ENCODE measurements at regions not wholly inside any gene's neighbourhood (a gene's known extent, or its start where the extent isn't known, plus 50 kb on each side); places are given as distances from the start of the nearest gene placed in this dataset.

GRCh38 chr7:117961235-117961634 is 88.0 kb upstream of the CTTNBP2 start:
- TF ChIP-seq POLR2A (IDR thresholded peaks at IDR 0.05; ENCODE audit: low read depth, low read length) = no peak
- no peak for FAIRE-seq
- DNase-seq (ENCODE audit: insufficient read length, low spot score) = no peak

DNA sequence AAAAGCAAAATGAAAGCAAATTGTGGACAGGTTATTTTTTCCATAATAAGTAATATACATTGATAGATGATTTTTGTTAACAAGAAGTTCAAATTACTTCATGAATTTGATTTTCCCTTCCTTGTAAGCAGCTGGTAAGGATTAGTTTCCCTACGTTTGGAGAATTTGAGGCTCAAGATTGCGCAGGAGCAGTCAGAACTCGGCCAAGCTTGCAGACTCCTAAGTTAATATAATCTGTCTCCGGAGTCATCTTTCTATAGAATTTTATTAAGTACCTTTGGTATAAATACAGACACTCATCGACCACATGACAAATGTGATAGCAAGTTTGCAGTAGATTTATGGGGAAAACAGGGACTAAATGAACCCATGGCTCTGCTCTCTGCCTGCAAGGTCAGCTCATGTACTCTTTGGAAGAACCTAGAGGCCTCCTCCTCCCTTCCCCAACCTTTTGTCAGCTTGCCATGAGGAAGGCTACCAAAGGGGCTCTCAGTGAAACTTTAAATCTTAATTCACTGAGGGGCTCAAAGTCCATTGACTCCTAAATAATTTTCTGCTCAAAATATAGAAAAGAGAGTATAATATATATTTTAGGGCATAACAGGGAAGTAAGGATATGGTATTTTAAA is 89.2 kb upstream of the CTTNBP2 start:
- DNase-seq (ENCODE audit: insufficient read length, low spot score) (no peak), FAIRE-seq (no peak)
- no peak for TF ChIP-seq POLR2A (IDR thresholded peaks at IDR 0.05; ENCODE audit: low read depth, low read length)

DNA sequence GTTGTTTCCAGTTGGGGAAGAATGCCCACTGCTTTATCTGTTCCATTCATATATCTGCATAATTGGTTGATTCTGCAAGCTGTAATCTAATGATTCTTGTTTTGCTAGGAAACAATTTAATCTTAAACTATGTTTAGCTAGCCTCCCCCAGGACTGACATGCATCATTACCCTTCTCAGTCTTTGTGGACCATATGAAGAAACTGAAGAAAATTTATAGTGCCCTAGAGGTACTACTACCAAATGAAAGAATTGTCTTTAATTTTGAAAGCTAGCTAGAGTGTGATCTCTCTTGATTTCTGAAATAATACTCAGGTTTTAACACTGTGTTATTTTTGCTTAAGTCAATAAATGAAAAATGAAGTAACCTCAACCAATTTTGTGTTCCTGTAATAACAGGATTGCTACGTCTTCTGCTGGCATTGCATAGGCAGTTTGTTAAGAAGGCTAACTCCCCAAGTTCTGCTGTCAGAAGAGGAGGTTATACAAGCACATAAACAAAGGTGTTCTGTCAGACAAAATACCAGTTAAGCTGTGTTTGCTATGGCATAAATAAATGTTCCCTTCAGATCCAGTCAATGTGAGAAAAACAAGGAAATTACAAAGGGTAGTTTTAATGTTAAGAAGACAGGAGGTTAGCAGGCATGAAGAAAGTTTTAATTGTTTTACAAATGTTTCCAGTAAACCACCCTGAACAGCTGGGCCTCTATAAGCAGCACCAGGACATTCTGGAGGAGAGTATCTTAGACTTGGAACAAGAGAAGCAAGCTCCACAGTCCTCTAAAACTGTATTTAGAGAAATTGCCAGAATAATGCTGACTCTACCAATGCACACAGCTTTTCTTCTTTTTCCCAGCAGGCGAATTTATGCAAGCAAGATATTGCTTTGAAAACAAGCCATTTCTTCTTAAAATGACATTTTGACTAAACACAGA is 90.3 kb upstream of the CTTNBP2 start:
- FAIRE-seq = no peak
- no peak for TF ChIP-seq POLR2A (IDR thresholded peaks at IDR 0.05; ENCODE audit: low read depth, low read length)
- DNase-seq (ENCODE audit: insufficient read length, low spot score) = no peak

GRCh38 chr7:117970801-117971200 is 97.6 kb upstream of the CTTNBP2 start:
- FAIRE-seq (no peak), DNase-seq (ENCODE audit: insufficient read length, low spot score) (no peak)
- no peak for TF ChIP-seq POLR2A (IDR thresholded peaks at IDR 0.05; ENCODE audit: low read depth, low read length)

GRCh38 chr7:117971556-117972244 is 98.5 kb upstream of the CTTNBP2 start:
- no peak for TF ChIP-seq POLR2A (IDR thresholded peaks at IDR 0.05; ENCODE audit: low read depth, low read length)
- FAIRE-seq (no peak), DNase-seq (ENCODE audit: insufficient read length, low spot score) (no peak)

DNA sequence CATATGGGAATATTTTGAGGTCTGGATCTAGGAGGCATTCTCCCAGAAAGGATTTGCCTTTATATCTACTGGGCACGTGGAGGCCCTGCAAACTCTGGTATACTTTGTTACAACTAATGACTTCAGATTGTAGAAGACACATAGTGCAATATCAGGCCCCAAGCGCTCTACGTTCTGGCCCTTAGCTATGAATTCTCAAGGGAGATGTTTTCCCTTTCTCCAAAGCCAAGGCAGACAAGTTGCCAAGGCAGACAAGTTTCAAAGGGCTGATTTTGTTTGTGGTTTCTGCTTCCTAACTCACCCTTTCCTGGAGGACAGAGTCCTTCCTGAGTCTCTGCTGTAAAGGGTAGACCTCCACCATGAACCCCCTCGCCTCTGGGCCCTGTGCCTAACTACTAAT is 99.4 kb upstream of the CTTNBP2 start:
- DNase-seq (ENCODE audit: insufficient read length, low spot score) = no peak
- FAIRE-seq = no peak
- TF ChIP-seq POLR2A (IDR thresholded peaks at IDR 0.05; ENCODE audit: low read depth, low read length) = no peak

DNA sequence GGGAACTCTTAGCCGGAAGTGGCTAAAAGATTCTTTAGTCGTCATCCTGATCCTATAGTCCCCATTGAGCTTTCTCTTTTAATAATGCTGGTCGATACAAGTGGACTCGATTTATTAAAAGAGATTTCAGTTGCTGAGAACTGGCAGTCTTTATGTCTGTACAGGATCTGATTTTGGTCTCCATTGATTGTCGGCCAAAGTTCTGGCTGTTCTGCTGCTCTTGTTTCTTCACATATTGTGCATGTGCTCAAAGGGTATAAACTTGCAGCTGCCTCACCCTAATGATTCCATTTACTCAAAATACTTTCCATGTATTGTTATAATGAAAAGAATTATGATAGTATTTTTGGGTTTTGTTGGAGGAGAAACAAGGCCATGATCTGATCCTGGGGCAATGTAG is 100.7 kb upstream of the CTTNBP2 start:
- DNase-seq (ENCODE audit: insufficient read length, low spot score) (no peak), FAIRE-seq (no peak)
- TF ChIP-seq POLR2A (IDR thresholded peaks at IDR 0.05; ENCODE audit: low read depth, low read length) = no peak

- TF ChIP-seq POLR2A (IDR thresholded peaks at IDR 0.05; ENCODE audit: low read depth, low read length) = no peak
- no peak for FAIRE-seq
- no peak for DNase-seq (ENCODE audit: insufficient read length, low spot score)
Observed at GRCh38 chr7:117974891-117975290, 101.7 kb upstream of the CTTNBP2 start.

- DNase-seq (ENCODE audit: insufficient read length, low spot score) = no peak
- TF ChIP-seq POLR2A (IDR thresholded peaks at IDR 0.05; ENCODE audit: low read depth, low read length) = no peak
- no peak for FAIRE-seq
Observed at GRCh38 chr7:117975476-117975875, 102.2 kb upstream of the CTTNBP2 start.

- DNase-seq (ENCODE audit: insufficient read length, low spot score) = no peak
- FAIRE-seq = no peak
- TF ChIP-seq POLR2A (IDR thresholded peaks at IDR 0.05; ENCODE audit: low read depth, low read length) = no peak
Observed at GRCh38 chr7:117979954-117980497, 106.8 kb upstream of the CTTNBP2 start.

DNA sequence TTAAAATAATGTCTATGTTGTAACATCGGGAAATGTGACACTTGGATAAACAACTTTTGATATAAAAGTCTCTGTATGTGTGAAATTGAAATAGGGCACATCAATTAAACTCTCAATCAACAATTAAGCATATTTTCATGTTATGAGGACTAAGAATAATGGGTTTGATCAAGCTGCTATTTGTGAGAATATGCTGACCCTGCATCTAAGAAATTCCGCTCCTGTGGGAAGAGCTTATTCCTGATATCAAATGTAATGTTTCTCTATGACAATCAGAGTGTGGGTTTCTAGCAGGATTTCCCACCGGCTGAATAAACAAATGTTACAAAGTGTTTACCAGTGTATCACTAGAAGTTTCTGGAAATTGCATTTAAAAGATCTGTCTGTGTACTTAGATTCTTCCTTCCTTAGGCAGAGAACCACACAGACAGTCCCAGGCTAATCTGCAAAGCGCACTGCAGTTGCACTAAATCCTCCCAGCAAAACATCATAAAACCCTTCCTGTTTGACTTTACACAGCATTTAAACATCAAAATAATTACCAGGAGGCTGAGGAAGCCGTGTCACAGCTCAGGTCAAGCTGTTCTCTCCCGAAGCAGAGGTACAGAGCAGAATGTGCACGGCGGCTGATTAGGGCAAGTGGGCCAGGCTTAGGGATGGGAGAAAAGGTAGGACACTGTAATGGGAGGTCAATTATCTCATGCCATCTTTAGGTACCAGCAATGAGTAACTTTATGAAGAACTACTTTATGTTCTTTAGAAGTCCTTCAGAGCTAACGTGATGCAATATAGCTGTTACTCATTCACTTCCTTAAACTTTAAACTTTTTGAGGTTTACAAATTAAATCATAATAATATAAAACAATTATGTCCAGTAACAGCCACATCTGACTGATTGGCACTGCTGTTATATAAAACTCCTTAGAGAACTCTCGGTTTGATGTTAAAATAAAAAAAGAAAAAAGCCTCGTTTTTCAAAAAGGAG is 109.1 kb upstream of the CTTNBP2 start:
- no peak for FAIRE-seq
- TF ChIP-seq POLR2A (IDR thresholded peaks at IDR 0.05; ENCODE audit: low read depth, low read length) = no peak
- DNase-seq (ENCODE audit: insufficient read length, low spot score) = no peak

DNA sequence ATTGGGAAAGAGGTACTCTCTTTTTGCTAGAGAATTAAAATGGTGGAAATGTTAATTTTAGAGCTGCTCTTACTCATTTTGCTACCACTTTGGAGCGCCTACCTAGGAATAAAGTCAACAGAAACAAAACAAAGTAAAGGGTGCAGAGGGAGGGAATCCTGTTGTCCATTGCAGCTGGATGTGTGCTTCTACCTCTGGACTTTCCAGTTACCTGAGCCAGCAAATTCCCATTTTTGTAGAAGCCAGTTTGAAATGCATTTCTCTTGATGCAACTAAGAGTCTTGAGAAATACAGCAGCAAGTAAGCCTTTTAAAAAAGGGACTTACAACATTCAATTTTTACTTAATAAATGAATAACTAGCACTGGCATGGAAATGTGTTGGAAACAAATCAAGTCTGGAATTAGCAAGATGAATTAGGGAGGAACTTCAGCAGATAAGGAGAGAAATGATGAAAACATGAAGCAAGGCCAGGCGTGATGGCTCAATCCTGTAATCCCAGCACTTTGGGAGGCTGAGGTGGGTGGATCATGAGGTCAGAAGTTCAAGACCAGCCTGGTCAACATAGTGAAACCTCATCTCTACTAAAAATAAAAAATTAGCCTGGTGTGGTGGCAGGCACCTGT is 113.5 kb upstream of the CTTNBP2 start:
- TF ChIP-seq POLR2A (IDR thresholded peaks at IDR 0.05; ENCODE audit: low read depth, low read length) = no peak
- FAIRE-seq (no peak), DNase-seq (ENCODE audit: insufficient read length, low spot score) (no peak)

DNA sequence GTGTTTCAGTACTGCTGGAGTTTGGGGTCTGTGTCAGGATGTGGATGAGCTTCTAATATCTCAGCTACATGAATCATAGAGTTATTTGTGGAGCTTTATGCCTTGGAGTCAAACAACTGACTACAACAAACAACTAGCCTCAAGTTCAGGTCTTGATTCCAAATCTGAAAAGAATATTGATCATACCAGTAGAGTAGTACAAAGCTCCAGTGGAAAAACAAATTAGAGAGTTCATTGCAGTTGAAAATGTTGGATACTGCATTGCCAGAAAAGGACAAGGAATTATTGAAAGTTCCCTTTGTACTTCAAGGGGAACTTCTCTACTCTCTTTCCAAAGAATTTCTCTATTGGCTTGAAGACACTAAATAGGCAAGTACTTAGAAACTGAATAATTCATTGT is 117.6 kb upstream of the CTTNBP2 start:
- FAIRE-seq (no peak), DNase-seq (ENCODE audit: insufficient read length, low spot score) (no peak)
- no peak for TF ChIP-seq POLR2A (IDR thresholded peaks at IDR 0.05; ENCODE audit: low read depth, low read length)

Measured in H54 (cell line).